ENCODE measurements at regions not wholly inside any gene's neighbourhood (a gene's known extent, or its start where the extent isn't known, plus 50 kb on each side); places are given as distances from the start of the nearest gene placed in this dataset.

DNA sequence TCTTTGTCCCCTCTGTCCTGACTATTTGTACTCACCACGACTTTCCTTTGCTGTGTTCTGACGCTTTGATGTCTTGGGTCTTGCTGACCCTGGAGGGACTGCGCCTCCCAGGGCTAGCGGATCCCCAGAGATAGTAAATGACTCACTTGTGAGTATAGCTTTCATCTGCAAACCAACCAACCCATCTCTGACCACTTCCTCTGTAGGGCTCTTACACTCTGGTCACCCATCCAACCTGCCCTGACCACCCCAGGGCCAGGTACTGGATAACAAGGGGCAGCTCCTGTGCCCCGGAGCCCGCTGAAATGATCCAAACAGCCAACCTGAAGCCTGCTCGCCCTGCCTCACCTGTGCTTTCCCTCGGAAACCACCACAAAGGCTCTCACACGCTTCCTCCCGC is 125.2 kb upstream of the CARD11 start:
- WGBS (ENCODE audit: insufficient coverage): 74% methylated on average over 9 of the region's 10 CpGs
- H3K36me3 Mint-ChIP-seq: no peaks in the 10 kb centered on the region
- no peak overlapping the region for H3K27ac Mint-ChIP-seq
- Histone ChIP-seq H3K27ac (ENCODE audit: low read length) (no peak overlapping the region), H3K27me3 (replicated peaks in 1 of 2; ENCODE audit: control insufficient read depth in 2 of 2, extremely low read depth in 1 of 2, insufficient read depth in 2 of 2, low read length in 1 of 2) (peaks cover 0 to 47% of the 10 kb centered on the region in 2 experiments), H3K4me3 (ENCODE audit: control insufficient read depth in 1 of 2, extremely low read depth in 1 of 2, low read length in 1 of 2) (no peak overlapping the region), H3K4me1 (ENCODE audit: control insufficient read depth in 1 of 2, extremely low read depth in 1 of 2, insufficient read depth in 2 of 2, low read length in 2 of 2) (no peaks in the 10 kb centered on the region), H3K9me3 (no peaks in the 10 kb centered on the region), H3K36me3 (ENCODE audit: control insufficient read depth in 2 of 2, extremely low read depth in 1 of 2, insufficient read depth in 1 of 2, low read length in 1 of 2) (no peaks in the 10 kb centered on the region)
- DNase-seq (no peak), ATAC-seq (replicated peaks in 1 of 4) (no peak)
- CTCF ChIA-PET: interaction anchor here in 1 of 2 donors (0.6 kb wide), 1 partner anchor 478 kb away, joined by 3 read pairs; no protein-coding TSS in a partner anchor
- peak overlapping the region in 1 of 3 donors; percentile 31 for H3K4me3 Mint-ChIP-seq
- H3K4me1 Mint-ChIP-seq: no peaks in the 10 kb centered on the region
- H3K27me3 Mint-ChIP-seq: peaks cover 13 to 42% of the 10 kb centered on the region in 2 donors
- peaks cover 0 to 4% (median 0%) of the 10 kb centered on the region in 3 donors for H3K9me3 Mint-ChIP-seq
- POLR2A ChIA-PET: no interaction called here

GRCh38 chr7:3172768-3173280 is 128.2 kb upstream of the SDK1 start:
- DNase-seq: no peak
- Mint-ChIP-seq H3K27ac (no peak overlapping the region), H3K4me3 (no peak overlapping the region), H3K4me1 (no peaks in the 10 kb centered on the region), H3K36me3 (no peaks in the 10 kb centered on the region), H3K9me3 (peaks cover 0 to 4% (median 0%) of the 10 kb centered on the region in 3 donors), H3K27me3 (peaks cover 13 to 47% of the 10 kb centered on the region in 2 donors)
- Histone ChIP-seq H3K36me3 (ENCODE audit: control insufficient read depth in 2 of 2, extremely low read depth in 1 of 2, insufficient read depth in 1 of 2, low read length in 1 of 2) (no peaks in the 10 kb centered on the region), H3K9me3 (no peaks in the 10 kb centered on the region), H3K4me1 (ENCODE audit: control insufficient read depth in 1 of 2, extremely low read depth in 1 of 2, insufficient read depth in 2 of 2, low read length in 2 of 2) (no peaks in the 10 kb centered on the region), H3K4me3 (ENCODE audit: control insufficient read depth in 1 of 2, extremely low read depth in 1 of 2, low read length in 1 of 2) (no peak overlapping the region), H3K27ac (ENCODE audit: low read length) (no peak overlapping the region), H3K27me3 (replicated peaks in 1 of 2; ENCODE audit: control insufficient read depth in 2 of 2, extremely low read depth in 1 of 2, insufficient read depth in 2 of 2, low read length in 1 of 2) (peaks cover 0 to 47% of the 10 kb centered on the region in 2 experiments)
- 65% methylated on average over 4 of the region's 7 CpGs for WGBS (ENCODE audit: insufficient coverage)
- ATAC-seq (replicated peaks in 1 of 4): no peak
- CTCF ChIA-PET: no interaction called here
- POLR2A ChIA-PET: no interaction called here

DNA sequence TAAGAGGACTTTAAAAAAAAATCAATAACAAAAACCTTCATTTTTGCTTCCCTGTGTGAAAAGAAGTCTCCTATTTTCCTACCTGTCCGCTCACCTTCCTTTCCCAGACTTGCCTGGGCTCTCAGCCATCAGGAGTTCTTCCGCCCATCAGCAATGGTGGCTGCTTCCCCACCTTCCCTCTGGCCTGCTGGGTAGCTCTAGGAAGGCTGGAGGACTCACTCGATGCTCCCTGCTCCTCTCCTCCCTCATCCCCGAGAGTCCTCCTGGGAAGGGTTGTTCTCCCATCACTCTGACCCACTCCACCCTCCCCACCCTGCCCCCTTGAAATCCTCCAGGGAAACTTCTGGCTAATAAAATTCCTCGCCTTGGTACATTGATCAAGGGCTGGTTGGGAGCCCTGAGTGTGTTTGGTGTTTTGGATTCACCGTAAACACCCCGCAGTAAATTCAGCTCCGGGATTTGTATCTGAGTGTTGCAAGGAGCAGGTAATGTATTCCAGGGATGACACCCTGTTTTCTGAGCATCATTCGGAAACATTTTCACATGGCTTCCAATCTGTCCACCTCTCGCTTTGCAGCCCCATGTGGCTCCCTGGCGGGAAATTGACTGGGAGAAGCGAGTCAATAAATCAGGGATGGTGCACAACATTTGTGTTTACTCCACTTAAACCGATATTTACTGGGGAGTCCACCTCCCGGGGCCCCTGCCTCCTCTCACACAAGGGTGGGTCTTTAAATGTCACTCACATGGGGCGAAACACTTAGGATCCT is 126.4 kb upstream of the SDK1 start:
- Mint-ChIP-seq H3K4me1 (no peaks in the 10 kb centered on the region), H3K4me3 (no peak overlapping the region), H3K9me3 (peaks cover 0 to 4% (median 0%) of the 10 kb centered on the region in 3 donors), H3K27me3 (peaks cover 6 to 33% of the 10 kb centered on the region in 2 donors), H3K27ac (no peak overlapping the region), H3K36me3 (no peaks in the 10 kb centered on the region)
- H3K27me3 ChIP-seq (replicated peaks in 1 of 2; ENCODE audit: control insufficient read depth in 2 of 2, extremely low read depth in 1 of 2, insufficient read depth in 2 of 2, low read length in 1 of 2): peaks cover 0 to 33% of the 10 kb centered on the region in 2 experiments
- H3K9me3 ChIP-seq: no peaks in the 10 kb centered on the region
- H3K4me3 ChIP-seq (ENCODE audit: control insufficient read depth in 1 of 2, extremely low read depth in 1 of 2, low read length in 1 of 2): no peak overlapping the region
- H3K4me1 ChIP-seq (ENCODE audit: control insufficient read depth in 1 of 2, extremely low read depth in 1 of 2, insufficient read depth in 2 of 2, low read length in 2 of 2): no peaks in the 10 kb centered on the region
- no peak for ATAC-seq (replicated peaks in 1 of 4)
- no peak for DNase-seq
- WGBS (ENCODE audit: insufficient coverage): 83% methylated on average over 5 of the region's 15 CpGs
- H3K36me3 ChIP-seq (ENCODE audit: control insufficient read depth in 2 of 2, extremely low read depth in 1 of 2, insufficient read depth in 1 of 2, low read length in 1 of 2): no peaks in the 10 kb centered on the region
- ChIA-PET CTCF (no interaction called here), POLR2A (no interaction called here)
- no peak overlapping the region for H3K27ac ChIP-seq (ENCODE audit: low read length)

DNA sequence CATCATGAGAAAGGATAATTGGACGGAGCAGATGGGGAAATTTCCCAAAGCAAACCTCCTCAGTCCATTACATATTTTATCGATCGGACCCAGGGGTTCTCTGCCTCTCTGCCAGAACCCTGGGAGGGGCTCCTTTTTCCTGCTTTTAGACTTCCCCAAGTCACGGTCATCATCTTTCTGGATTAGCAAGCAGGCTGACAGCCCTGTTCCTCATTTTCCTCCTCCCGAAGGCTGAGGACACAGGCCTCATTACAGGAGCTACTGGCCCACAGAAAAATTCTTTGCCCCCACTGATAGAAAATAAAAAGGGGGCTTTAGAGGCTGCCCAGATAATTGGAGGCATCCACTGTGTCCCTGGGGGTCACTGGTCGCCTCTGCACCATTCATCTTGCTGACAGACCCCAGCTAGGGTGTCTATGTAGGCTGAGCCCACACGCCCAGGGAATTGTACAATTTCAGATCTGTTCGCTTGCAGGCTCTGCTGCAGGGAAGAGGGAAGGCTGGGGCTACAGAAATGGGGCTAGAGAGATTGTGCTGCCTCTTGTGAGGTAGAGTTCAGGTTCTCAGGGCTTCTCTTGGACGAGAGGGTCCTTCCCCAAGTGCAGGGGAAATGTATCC is 125.7 kb upstream of the SDK1 start:
- DNase-seq (no peak), ATAC-seq (replicated peaks in 1 of 4) (no peak)
- WGBS (ENCODE audit: insufficient coverage): 77% methylated on average over 4 of the region's 9 CpGs
- H3K4me3 ChIP-seq (ENCODE audit: control insufficient read depth in 1 of 2, extremely low read depth in 1 of 2, low read length in 1 of 2): no peak overlapping the region
- Mint-ChIP-seq H3K9me3 (peaks cover 0 to 4% (median 0%) of the 10 kb centered on the region in 3 donors), H3K4me3 (no peak overlapping the region), H3K27me3 (peaks cover 6 to 32% of the 10 kb centered on the region in 2 donors), H3K4me1 (no peaks in the 10 kb centered on the region), H3K36me3 (no peaks in the 10 kb centered on the region), H3K27ac (no peak overlapping the region)
- no peaks in the 10 kb centered on the region for H3K4me1 ChIP-seq (ENCODE audit: control insufficient read depth in 1 of 2, extremely low read depth in 1 of 2, insufficient read depth in 2 of 2, low read length in 2 of 2)
- H3K36me3 ChIP-seq (ENCODE audit: control insufficient read depth in 2 of 2, extremely low read depth in 1 of 2, insufficient read depth in 1 of 2, low read length in 1 of 2): no peaks in the 10 kb centered on the region
- CTCF ChIA-PET: no interaction called here
- no peak overlapping the region for H3K27ac ChIP-seq (ENCODE audit: low read length)
- peaks cover 0 to 28% of the 10 kb centered on the region in 2 experiments for H3K27me3 ChIP-seq (replicated peaks in 1 of 2; ENCODE audit: control insufficient read depth in 2 of 2, extremely low read depth in 1 of 2, insufficient read depth in 2 of 2, low read length in 1 of 2)
- H3K9me3 ChIP-seq: no peaks in the 10 kb centered on the region
- POLR2A ChIA-PET: no interaction called here

DNA sequence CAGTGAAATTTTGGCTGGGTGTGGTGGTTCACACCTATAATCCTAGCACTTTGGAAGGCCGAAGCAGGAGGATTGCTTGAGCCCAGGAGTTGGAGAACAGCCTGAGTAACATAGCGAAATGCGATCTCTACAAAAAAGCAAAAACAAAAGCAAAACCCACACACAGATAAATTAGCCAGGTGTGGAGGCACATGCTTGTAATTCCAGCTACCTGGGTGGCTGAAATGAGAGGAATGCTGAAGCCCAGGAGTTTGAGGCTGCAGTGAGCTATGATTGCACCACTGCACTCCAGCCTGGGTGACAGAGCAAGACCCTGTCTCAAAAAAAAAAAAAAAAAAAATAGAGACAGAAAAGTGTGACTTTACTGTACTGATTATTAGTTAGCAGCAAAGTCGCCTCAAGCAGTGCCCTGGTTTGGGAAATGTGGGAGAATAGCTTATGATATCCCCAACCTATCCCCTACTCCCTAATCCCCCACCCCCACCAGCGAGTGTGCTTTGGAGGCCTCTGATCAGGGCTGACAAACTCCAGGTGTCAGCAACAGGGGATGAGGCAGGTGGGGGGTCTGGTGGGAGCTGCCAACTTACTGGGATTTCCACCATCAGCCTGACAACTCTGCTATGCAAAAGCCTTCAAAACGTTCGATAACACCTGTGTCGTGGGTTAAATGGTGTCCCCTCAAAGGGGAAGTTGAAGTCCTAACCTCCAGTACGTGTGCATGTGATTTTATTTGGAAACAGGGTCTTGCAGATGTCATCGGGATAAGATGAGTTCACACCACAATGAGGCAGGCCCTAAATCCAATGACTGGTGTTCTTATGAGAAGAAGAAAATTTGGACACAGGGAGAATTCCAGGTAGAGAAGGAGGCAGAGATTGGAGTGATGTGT is 124.7 kb upstream of the SDK1 start:
- H3K4me1 Mint-ChIP-seq: no peaks in the 10 kb centered on the region
- H3K4me3 ChIP-seq (ENCODE audit: control insufficient read depth in 1 of 2, extremely low read depth in 1 of 2, low read length in 1 of 2): no peak overlapping the region
- ATAC-seq (replicated peaks in 1 of 4) (no peak), DNase-seq (no peak)
- H3K27me3 Mint-ChIP-seq: peaks cover 6 to 27% of the 10 kb centered on the region in 2 donors
- H3K27me3 ChIP-seq (replicated peaks in 1 of 2; ENCODE audit: control insufficient read depth in 2 of 2, extremely low read depth in 1 of 2, insufficient read depth in 2 of 2, low read length in 1 of 2): peaks cover 0 to 23% of the 10 kb centered on the region in 2 experiments
- CTCF ChIA-PET: no interaction called here
- no peak overlapping the region for H3K4me3 Mint-ChIP-seq
- no peaks in the 10 kb centered on the region for H3K4me1 ChIP-seq (ENCODE audit: control insufficient read depth in 1 of 2, extremely low read depth in 1 of 2, insufficient read depth in 2 of 2, low read length in 2 of 2)
- POLR2A ChIA-PET: no interaction called here
- no peak overlapping the region for H3K27ac Mint-ChIP-seq
- H3K9me3 Mint-ChIP-seq: peaks cover 0 to 4% (median 0%) of the 10 kb centered on the region in 3 donors
- no peaks in the 10 kb centered on the region for H3K36me3 ChIP-seq (ENCODE audit: control insufficient read depth in 2 of 2, extremely low read depth in 1 of 2, insufficient read depth in 1 of 2, low read length in 1 of 2)
- H3K27ac ChIP-seq (ENCODE audit: low read length): no peak overlapping the region
- 22% methylated on average over 5 of the region's 10 CpGs for WGBS (ENCODE audit: insufficient coverage)
- no peaks in the 10 kb centered on the region for H3K36me3 Mint-ChIP-seq
- H3K9me3 ChIP-seq: no peaks in the 10 kb centered on the region

- H3K4me1 Mint-ChIP-seq: no peaks in the 10 kb centered on the region
- no CpG with 5 or more reads among the region's 2 CpGs for WGBS (ENCODE audit: insufficient coverage)
- peaks cover 0 to 18% of the 10 kb centered on the region in 2 donors for H3K27me3 Mint-ChIP-seq
- H3K36me3 Mint-ChIP-seq: no peaks in the 10 kb centered on the region
- ChIA-PET CTCF (no interaction called here), POLR2A (no interaction called here)
- Histone ChIP-seq H3K27me3 (replicated peaks in 1 of 2; ENCODE audit: control insufficient read depth in 2 of 2, extremely low read depth in 1 of 2, insufficient read depth in 2 of 2, low read length in 1 of 2) (peaks cover 0 to 15% of the 10 kb centered on the region in 2 experiments), H3K9me3 (no peaks in the 10 kb centered on the region), H3K36me3 (ENCODE audit: control insufficient read depth in 2 of 2, extremely low read depth in 1 of 2, insufficient read depth in 1 of 2, low read length in 1 of 2) (no peaks in the 10 kb centered on the region), H3K4me3 (ENCODE audit: control insufficient read depth in 1 of 2, extremely low read depth in 1 of 2, low read length in 1 of 2) (no peak overlapping the region), H3K4me1 (ENCODE audit: control insufficient read depth in 1 of 2, extremely low read depth in 1 of 2, insufficient read depth in 2 of 2, low read length in 2 of 2) (no peaks in the 10 kb centered on the region), H3K27ac (ENCODE audit: low read length) (no peak overlapping the region)
- DNase-seq (no peak), ATAC-seq (replicated peaks in 1 of 4) (no peak)
- no peak overlapping the region for H3K27ac Mint-ChIP-seq
- no peaks in the 10 kb centered on the region for H3K9me3 Mint-ChIP-seq
- H3K4me3 Mint-ChIP-seq: no peak overlapping the region
Observed at GRCh38 chr7:3177271-3177670, 123.8 kb upstream of the SDK1 start.

Data from T-cell (primary cell).